Keratinocyte (primary cell): ENCODE measurements at regions not wholly inside any gene's neighbourhood (a gene's known extent, or its start where the extent isn't known, plus 50 kb on each side); places are given as distances from the start of the nearest gene placed in this dataset.

Source experiments
- DNase-seq: peaks from one replicate; pipeline ENCODE4 v3.0.0-alpha.2; 2011; ENCODE audit warnings: low read depth, missing footprints, low spot score
- FAIRE-seq: peaks from 2 replicates; lab custom pipeline; 2011; peaks lifted over from hg19 to GRCh38; lab: Jason Lieb, UNC
- H2AFZ ChIP-seq: 2 replicates; pipeline ENCODE4 v1.6.0; 2012; ENCODE audit warnings: low read length, control low read depth, inconsistent platforms; ENCODE audit not compliant: control insufficient read depth
- H3K27ac ChIP-seq: 2 replicates; pipeline ENCODE4 v1.5.1; 2011; ENCODE audit warnings: low read length; ENCODE audit not compliant: control insufficient read depth, insufficient read depth
- H3K27me3 ChIP-seq: 3 replicates; pipeline ENCODE4 v1.6.0; 2011; ENCODE audit warnings: low read length; ENCODE audit not compliant: control insufficient read depth, insufficient read depth; ENCODE audit errors: extremely low read depth
- H3K36me3 ChIP-seq, 2 experiments: 2 replicates in 1 of 2; 3 replicates in 1 of 2; pipeline ENCODE4 v1.5.1; 2011; ENCODE audit warnings: low read length in 2 of 2, mild to moderate bottlenecking in 1 of 2; ENCODE audit not compliant: control insufficient read depth in 2 of 2, insufficient read depth in 2 of 2; ENCODE audit errors: extremely low read depth in 1 of 2
- H3K4me1 ChIP-seq: 3 replicates; pipeline ENCODE4 v1.5.1; 2011; ENCODE audit warnings: low read length; ENCODE audit not compliant: control insufficient read depth, insufficient read depth; ENCODE audit errors: extremely low read depth
- H3K4me2 ChIP-seq: 3 replicates; pipeline ENCODE4 v1.6.0; 2011; ENCODE audit warnings: low read depth, low read length; ENCODE audit not compliant: control insufficient read depth, insufficient read depth; ENCODE audit errors: extremely low read depth
- H3K4me3 ChIP-seq, 3 experiments: fragments of 200-600 bp in 1 of 3; sonication (generic) in 1 of 3; 2 replicates in 2 of 3; 3 replicates in 1 of 3; pipeline ENCODE4 v1.5.1; 2011 to 2016; ENCODE audit warnings: low read length in 3 of 3, mild to moderate bottlenecking in 3 of 3, control low read depth in 2 of 3, inconsistent platforms in 1 of 3, low read depth in 1 of 3, mixed read lengths in 1 of 3, mixed run types in 1 of 3, moderate library complexity in 1 of 3; ENCODE audit not compliant: control insufficient read depth in 2 of 3, insufficient read depth in 2 of 3; ENCODE audit errors: extremely low read depth in 1 of 3
- H3K79me2 ChIP-seq: 2 replicates; pipeline ENCODE4 v1.6.0; 2012; ENCODE audit warnings: low read length; ENCODE audit not compliant: control insufficient read depth, insufficient read depth
- H3K9ac ChIP-seq: 3 replicates; pipeline ENCODE4 v1.6.0; 2011; ENCODE audit warnings: low read length; ENCODE audit not compliant: control insufficient read depth, insufficient read depth; ENCODE audit errors: extremely low read depth
- H3K9me1 ChIP-seq: 3 replicates; pipeline ENCODE4 v1.6.0; 2011; ENCODE audit warnings: low read length; ENCODE audit not compliant: control insufficient read depth, insufficient read depth; ENCODE audit errors: extremely low read depth
- H3K9me3 ChIP-seq: 2 replicates; pipeline ENCODE4 v1.5.1; 2012; ENCODE audit warnings: low read depth, low read length; ENCODE audit not compliant: control insufficient read depth
- H4K20me1 ChIP-seq: 3 replicates; pipeline ENCODE4 v1.6.0; 2011; ENCODE audit warnings: low read length; ENCODE audit not compliant: control insufficient read depth, insufficient read depth; ENCODE audit errors: extremely low read depth
- CTCF ChIP-seq, 3 experiments: IDR thresholded peaks in 1 of 3; conservative IDR thresholded peaks in 1 of 3; optimal IDR thresholded peaks in 1 of 3; 2 replicates in 2 of 3; 3 replicates in 1 of 3; pipeline versions ENCODE3 to v1.5.1; 2011; ENCODE audit warnings: low read length in 3 of 3, mild to moderate bottlenecking in 3 of 3, moderate library complexity in 2 of 3, control low read depth in 1 of 3, inconsistent platforms in 1 of 3; ENCODE audit not compliant: insufficient read depth in 2 of 3; ENCODE audit errors: extremely low read depth in 1 of 3
- EZH2 ChIP-seq: IDR thresholded peaks from one replicate; pipeline ENCODE4 v1.6.1; 2012; ENCODE audit warnings: inconsistent platforms, mild to moderate bottlenecking, low read length, moderate library complexity
- dilution Hi-C: fragments of 300-500 bp; cut with MboI; formaldehyde crosslinking; loops from one replicate; pipeline ENCODE4 v1.7.0; 2020; ENCODE audit warnings: low sequenced_read_pairs; ENCODE audit not compliant: extremely low pct_ligation_motif_present

DNA sequence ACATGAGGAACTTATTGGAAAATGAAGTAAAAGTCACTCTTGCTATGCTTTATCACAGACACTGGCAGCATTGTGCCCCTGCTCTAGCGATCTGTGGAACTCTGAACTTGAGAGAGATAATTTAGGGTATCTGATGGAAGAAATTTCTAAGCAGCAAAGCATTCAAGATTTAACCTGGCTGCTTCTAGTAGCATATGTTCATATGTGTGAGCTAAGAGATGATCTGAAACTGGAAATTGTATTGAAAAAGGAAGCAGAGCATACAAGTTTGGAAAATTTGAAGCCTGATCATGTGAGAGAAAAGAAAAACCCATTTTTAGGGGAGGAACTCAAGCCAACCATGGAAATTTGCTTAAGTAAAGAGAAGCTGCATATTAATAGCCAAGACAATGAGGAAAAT lies 657.7 kb downstream of the TRAM1L1 start:
- Histone ChIP-seq H3K9ac (no peak overlapping the region), H4K20me1 (no peaks in the 10 kb centered on the region), H2AFZ (no peak overlapping the region), H3K4me2 (no peak overlapping the region), H3K9me1 (no peaks in the 10 kb centered on the region), H3K36me3 (no peaks in the 10 kb centered on the region), H3K4me1 (no peaks in the 10 kb centered on the region), H3K4me3 (no peak overlapping the region), H3K79me2 (no peaks in the 10 kb centered on the region), H3K27ac (no peak overlapping the region), H3K9me3 (no peaks in the 10 kb centered on the region), H3K27me3 (no peaks in the 10 kb centered on the region)
- FAIRE-seq (no peak), DNase-seq (no peak)
- no peak for TF ChIP-seq EZH2
- no peak for TF ChIP-seq CTCF (optimal IDR thresholded peaks at IDR 0.05 in 1 of 3, IDR thresholded peaks at IDR 0.05 in 1 of 3, conservative IDR thresholded peaks at IDR 0.05 in 1 of 3; ENCODE audit: extremely low read depth in 1 of 3, insufficient read depth in 2 of 3, low read length in 3 of 3)
- dilution Hi-C loops, result no loop called here

- H3K4me2 ChIP-seq, result no peak overlapping the region
Observed at GRCh38 chr4:116413222-116413621, 672.2 kb downstream of the TRAM1L1 start.

More at GRCh38 chr4:116413222-116413621, 672.2 kb downstream of the TRAM1L1 start:
- H4K20me1 ChIP-seq, result no peaks in the 10 kb centered on the region
- H2AFZ ChIP-seq, result no peak overlapping the region
- no peak overlapping the region for H3K27ac ChIP-seq
- no peaks in the 10 kb centered on the region for H3K79me2 ChIP-seq
- DNase-seq (no peak), FAIRE-seq (no peak)
- H3K9me3 ChIP-seq, result no peaks in the 10 kb centered on the region
- dilution Hi-C loops, result no loop called here
- H3K27me3 ChIP-seq, result no peaks in the 10 kb centered on the region
- no peaks in the 10 kb centered on the region for H3K36me3 ChIP-seq
- H3K4me3 ChIP-seq, result no peak overlapping the region
- TF ChIP-seq EZH2, result no peak
- no peak for TF ChIP-seq CTCF (optimal IDR thresholded peaks at IDR 0.05 in 1 of 3, IDR thresholded peaks at IDR 0.05 in 1 of 3, conservative IDR thresholded peaks at IDR 0.05 in 1 of 3; ENCODE audit: extremely low read depth in 1 of 3, insufficient read depth in 2 of 3, low read length in 3 of 3)
- no peaks in the 10 kb centered on the region for H3K4me1 ChIP-seq
- H3K9me1 ChIP-seq, result no peaks in the 10 kb centered on the region
- H3K9ac ChIP-seq, result no peak overlapping the region
